ENCODE measurements at regions not wholly inside any gene's neighbourhood (a gene's known extent, or its start where the extent isn't known, plus 50 kb on each side); places are given as distances from the start of the nearest gene placed in this dataset.

DNA sequence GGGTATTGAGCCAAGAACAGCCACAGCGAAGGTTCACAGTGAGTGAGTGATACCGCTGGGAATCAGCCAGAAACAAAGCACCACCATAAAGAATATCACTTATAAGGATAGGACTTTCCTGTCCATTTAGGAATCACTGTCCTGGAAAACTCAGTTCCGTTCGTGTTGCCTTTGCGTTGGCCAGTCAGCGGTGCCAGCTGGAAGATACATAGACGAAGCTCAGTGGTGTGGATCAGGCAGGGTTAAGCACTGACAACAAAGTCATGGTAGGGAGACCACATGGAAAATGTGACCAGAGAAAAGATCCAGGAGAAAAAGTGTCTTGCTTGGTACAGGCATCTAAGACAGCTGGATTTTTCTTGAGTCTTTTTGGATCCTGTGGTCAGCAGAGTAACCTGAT, 579.7 kb upstream of the DPP6 start:
- DNase-seq: no peak

DNA sequence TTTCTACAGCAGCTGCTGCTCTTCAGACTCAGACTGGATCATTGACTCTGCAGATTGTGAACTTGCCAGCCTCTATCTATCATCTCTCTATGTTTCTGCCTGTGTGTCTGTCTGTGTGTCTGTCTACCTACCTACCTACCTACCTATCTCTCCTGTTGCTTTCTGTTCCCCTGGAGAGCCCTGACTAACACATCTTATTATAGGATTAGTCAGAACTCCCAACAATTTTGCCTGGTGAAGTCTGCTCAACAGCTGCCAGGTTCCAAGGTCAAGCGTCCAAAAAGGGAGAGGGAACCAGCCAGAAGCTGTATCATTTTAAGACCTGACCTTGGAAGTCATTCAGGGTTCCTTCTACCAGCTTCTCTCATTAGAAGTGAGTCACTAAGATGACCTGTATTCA, 579.0 kb upstream of the DPP6 start:
- no peak for DNase-seq

DNA sequence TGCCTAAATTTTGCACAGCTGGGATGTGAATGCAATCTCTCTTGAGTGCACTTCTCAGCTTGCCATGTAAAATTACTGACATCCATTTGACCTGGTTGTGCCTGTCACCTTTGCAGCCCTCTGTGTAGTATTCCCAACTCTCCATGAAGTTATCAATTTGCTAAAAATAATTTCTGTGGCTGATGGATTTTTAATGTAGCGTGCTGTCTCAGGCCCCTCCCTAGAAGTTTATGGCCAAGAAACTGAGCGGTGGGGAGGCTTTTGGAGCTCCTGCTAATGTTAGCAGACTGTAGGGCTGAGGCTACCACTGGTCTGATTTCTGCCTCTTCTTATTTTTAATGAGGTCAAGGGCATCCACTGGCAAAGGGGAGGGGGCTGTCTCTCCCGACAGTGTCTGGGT, 577.0 kb upstream of the DPP6 start:
- no peak for DNase-seq

DNA sequence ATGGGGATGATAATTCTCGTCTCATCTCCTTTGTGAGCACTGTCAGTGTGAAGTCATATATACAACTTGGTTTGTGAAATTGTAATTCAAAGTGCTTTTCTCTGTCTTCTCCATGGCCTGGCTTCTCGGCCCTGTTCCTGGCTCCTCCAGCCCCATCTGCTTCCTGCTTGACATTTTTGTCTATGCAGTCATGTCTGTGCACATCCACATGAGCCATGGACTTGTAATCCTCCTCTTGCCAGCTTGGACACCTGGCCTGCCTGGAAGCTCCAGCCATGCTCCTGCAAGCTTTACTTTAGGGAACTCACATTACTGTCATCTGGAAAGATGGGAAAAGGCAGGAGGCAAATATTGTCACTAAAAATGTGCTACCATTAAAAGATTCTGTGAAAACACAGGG, 576.0 kb upstream of the DPP6 start:
- DNase-seq: no peak

DNA sequence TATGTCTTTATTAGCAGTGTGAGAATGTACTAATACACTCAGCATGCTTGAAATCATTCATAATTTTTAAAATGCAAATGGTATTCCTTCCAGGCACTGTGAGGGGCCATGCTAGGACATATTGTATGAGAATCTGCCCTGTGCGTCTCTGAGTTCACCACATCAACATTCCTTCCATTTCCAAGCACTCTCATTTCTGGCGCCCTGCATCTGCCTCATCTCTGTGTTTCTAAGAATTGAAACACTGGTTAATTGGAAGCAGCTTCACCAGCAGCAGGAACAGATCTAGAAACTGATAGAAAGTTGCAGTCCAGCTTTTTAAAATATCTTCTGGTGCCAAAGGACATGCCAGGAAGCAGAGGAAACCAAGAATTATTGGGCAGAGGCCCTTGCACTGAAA, 555.9 kb upstream of the DPP6 start:
- DNase-seq: no peak

DNA sequence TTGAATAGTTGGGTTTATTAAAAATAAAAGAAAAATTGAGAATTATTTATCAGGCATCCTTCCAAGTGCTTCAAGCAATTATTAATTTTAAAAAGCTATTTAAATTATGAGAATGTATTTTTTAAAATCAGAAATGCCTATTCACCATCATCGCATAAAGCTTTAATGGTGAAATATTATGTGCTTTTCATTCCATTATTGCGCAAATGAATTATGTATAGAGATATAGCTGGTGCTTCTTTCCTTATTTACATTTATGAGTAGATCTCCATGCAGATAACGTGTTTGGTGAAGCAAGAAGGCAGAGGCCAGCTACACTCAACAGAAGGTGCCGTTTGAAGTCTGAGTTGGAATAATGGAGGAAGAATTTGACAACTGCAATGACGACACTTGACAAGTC, 549.1 kb upstream of the DPP6 start:
- DNase-seq: no peak

DNA sequence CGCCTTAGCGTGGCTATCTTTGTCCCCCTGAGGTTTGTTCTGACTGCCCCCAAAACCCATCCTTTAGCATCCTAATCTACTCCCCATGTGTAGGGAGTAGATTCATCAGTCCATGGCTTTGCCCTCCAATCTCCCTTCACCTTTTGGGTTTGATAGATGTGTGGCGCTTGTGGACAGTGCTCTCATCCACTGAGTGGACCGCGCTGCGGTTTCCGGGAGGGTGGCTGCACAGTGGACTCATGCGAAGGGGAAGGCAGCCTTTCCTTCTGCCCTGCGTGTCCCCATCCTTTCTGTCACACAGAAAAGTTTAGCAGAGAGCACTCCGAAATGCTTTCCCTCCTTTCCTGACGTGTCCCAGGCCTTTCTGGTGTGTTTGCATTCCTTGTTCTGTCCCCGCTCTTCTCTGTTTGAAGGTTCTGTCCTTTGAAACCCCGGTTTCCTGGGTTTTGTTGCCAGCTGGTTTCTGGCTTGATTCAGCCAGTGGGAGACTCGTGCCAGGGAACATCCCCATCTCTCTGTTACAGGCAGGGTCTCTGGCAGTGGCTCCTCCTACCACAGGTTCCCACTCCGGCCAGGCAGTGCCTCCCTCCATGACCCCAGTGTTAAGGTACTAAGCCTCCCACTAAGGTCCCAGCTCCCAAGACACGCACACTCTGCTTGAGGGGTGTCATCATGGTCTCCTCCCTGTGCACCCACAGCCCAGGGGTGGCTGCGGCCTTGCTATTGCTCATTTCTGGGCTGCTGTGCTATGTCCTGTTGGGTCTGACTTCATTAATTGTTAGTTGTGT, 547.7 kb upstream of the DPP6 start:
- DNase-seq: no peak

DNA sequence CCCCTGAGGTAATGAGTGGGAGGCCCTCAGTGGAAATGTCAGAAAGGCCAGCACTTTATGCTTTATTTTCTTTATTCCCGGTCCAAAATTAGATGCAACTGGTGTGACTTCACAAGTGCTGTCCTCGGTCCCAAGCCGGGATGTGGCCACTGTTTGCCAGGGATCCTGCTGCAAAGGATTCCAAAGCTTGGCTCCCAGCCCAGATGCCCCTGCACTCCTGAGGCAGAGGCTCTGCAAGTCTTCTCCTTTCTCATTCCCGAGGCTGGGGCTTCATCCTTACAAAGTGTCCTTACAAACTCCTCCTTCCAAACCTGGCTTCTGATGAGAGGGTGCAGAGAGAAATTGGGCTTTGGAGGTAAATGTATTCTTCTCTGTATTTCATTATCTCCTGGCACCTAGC, 544.3 kb upstream of the DPP6 start:
- DNase-seq: no peak

DNA sequence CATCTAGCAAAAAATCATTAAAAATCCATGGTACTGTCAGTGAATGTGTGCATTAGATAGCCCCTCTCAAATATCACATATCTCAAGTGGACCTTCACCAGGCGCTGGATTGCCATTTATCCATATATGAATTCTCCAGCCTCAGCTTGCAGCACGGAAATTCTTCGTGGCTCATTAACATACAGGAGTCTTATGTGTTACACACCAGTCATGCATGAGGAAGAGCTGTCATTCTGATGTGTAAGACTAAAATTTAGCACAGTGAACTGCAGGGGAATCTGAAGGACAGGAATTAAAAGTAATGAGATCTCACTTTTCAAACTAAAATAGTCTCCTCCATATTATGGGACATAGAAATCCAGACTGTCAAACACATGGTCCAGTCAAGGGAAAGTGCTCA, 542.4 kb upstream of the DPP6 start:
- DNase-seq: no peak

DNA sequence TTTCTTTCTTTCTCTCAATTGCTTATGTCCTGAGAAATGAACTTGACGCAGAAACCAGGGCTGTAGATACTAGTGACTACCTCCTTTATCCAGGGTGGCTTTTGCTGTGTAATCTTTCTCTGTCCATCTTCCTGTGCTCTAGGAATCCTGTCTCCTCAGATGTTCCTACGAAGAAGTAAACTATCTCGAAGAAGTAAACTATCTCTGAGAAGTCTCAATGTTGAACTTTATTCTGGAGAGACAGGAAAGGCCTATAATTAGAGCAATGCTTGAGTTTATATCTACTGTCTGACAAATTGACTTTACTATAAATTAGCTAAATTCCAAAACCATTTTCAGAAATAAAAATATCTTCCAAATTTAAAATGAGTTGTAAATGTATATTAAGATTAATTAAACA, 541.5 kb upstream of the DPP6 start:
- DNase-seq: no peak

DNA sequence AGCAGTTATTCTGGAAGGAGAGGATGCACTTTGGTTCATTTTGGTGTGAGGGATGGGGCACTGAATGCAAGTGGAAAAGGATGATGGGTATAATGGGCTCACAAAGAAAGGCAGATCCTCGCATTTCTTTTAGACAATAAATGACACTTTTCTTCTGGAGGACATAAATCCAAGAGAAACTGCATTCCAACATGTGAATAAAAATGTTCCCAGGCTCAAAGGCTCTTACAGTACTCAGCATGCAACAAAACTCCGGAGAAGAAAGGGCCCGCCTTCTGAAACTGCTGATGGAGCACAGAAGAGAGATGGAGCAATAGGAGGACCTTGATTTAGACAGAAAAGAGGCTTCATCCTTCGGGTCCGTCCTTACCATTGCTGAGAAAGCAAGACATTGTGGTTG, 538.2 kb upstream of the DPP6 start:
- DNase-seq: no peak

DNA sequence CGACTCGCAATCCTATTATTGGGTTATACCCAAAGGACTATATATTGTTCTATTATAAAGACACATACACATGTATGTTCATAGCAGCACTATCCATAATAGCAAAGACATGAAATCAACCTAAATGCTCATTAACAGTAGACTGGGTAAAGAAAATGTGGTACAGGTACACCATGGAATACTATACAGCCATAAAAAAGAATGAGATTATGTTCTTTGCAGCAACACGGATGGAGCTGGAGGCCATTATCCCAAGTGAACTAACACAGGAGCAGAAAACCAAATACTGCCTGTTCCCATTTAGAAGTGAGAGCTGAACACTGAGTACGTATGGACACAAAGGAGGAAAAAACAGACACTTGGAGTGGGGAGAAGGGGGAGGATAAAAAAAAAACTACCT, 536.8 kb upstream of the DPP6 start:
- no peak for DNase-seq

DNA sequence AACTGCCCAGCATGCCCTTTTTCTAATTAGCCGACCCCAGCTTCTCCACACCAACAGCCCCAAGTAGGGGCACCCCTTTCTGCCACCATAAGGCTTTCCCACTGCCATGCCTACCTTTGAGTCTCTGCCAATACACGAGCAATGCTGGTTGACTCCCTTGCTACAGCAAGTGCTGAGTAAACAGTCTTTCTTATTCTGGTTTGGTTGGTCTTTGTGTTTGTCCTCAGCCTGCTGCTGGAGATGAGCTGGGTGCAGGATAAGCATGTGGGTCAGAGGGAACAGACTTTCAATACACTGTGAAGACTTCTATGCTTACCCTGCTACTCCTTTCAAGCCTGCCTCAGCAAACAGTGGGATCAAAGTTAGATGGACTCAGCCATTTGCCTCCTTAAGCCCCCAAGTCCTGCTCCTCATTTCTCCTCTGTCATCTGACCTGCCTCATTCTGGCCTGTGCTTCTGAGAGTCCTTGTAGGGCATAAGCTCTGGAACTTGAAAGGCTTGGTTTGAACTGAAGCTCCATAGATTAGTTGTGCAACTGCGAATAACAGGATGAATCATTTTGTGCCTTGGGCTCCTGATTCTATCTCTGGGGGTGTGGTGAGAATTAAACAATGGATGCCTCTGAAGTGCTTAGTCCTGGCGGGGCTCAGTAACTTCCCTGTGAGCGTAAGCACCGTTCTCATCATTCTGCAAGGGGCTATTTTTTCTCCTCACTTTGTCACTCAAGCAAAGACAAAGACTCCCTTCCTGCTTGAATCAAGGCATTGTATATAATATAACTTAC, 533.8 kb upstream of the DPP6 start:
- DNase-seq: no peak

DNA sequence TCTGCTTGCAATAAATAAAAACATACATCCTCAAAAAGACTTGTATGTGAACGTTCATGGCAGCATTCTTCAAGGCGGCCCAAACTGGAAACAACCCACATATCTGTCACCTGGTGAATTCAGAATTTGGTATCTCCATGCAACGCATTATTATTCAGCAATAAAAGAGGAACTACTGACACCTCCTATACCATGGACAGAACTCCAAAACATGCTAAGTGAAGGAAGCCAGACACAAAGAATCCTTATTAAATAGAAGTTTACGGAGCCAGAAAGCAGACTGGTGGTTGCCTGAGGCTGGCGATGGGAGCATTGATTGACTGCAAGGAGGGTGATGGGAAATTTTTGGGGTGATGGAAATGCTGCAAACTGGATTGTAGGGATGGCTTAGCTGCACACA, 530.8 kb upstream of the DPP6 start:
- DNase-seq: no peak

DNA sequence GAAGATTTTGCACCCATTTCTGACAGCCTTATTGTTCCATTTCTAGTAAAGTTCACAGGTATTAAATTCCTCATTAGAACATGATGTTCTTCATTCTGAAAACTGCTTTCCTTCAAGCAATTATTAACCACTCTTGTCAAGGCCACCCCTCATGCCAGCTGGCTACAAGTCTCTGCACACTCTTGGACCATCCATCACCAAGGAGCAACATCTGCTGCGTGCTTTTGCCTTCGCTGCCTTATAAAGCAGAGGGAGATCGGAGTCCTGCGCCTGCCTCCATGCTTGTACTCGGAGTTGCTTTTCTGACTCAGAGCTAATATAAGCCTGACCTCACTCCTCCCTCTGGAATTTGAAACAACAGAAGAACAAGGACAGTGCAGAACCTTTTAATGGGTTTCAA, 529.9 kb upstream of the DPP6 start:
- no peak for DNase-seq

DNA sequence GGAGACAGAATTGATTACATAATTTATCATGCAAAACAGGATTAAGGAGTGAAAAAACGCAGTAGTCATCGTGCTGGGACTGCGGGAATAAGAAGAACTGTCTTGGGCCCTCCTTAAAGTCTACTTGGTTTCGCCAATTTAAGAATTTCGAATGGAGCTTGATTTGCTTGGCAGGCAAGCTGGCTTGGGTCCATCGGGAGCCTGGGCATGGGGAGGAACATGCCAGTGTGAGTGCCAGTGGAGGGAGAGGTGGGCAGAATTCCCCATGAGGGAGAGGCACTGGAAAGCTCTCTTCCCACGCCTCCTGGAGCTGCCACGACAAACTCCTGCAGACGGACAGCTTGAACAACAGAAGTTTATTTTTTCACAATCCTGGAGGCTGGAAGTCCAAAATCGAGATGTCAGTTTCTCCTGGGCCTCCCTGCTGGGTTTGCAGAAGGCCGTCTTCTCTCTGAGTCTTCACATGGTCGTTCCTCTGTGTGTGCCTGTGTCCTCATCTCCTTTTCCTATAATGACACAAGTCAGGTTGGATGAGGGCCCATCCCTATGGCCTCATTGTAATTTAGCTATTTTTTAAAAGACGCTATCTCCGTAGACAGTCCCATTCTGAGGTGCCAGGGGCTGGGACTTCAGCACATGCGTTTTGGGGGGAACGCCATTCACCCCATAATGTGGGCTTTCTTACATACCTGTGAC, 528.7 kb upstream of the DPP6 start:
- DNase-seq: no peak

DNA sequence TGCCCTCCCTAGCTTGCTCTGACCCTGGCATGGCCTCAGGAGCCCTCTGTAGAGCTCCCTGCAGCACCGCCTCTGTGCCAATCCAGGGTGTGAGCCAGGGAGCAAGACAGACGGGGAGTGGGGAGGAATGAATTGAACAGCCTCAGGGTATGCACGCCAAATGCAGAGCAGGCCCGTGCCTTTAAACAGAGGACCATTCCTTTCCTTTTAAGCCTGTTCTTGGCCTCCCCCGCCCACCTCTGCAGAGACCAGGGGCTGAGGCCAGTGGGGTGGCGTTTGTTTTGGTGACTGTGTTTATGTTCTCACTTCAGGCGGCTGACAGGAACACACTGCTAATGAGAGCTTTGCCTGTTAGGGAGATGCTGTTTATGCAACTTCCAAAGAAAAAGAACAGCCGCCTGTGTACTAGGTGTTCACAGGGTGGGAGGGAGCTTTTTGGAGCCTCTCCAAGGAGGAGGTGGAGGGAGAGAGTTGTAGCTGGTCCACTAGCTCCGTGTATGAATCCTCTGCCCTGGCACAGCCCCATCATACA, 528.1 kb upstream of the DPP6 start:
- DNase-seq: peak; percentile 37 to 50

DNA sequence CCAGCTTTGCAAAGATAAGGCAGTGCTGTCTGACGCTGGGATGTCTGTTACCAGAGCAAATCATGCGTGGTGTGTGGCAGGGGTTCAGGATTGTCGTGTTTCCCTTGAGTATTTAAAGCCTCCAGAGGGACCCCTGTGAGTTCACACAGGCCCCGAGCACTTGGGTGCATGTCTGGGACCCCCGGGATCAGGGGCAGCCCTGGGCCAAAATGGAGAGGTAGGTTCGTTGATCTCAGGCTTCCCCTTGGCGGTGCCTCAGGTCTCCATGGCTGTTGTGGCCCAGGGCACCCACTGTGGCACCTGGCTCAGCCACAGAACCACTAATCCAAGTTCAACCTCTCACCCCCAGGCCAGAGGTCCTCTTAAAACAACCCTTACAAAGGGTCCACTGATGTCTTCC, 523.1 kb upstream of the DPP6 start:
- DNase-seq: no peak

DNA sequence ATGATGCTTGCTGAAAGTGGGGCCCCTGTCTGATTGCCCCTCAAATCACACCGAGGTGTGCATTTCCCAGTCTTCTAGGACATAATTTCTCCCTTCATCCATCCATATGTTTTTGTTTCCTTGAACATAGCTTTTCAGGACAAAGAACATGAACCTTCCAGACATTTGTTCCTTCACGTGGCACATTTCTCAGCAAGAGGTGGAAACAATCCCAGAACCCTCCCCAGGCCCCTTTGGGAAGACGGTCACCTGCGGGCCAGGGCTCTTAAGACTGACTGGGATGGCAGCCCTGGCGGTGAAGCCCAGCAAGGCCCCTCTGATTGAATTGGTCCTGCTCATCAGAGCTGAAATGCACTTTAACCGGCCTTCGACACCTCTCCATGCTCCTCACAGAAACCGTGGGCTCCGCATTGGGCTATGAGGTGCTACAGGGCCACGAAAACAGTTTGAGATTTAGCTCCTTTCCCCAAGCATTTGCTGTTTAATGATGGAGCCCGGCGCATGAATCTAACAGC, 522.5 kb upstream of the DPP6 start:
- no peak for DNase-seq

DNA sequence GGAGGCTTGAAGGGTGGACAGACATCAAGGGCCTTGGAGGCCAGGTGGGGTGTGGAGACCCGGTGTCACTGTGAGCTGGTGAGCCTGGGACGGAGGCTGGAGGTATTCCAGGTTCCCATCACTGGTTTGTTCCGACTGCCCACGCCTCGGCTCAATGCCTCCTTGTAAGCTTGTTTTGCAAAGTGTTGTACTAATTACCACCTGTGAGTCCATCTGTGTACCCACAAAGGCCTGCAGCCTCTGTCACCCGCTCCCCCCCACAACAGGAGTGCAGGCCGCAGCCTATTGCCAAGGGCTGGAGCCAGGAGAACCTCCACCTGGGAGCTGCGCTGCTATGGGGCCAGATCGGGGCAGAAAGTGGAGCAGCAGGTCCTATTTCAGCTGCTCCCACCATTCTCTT, 521.8 kb upstream of the DPP6 start:
- no peak for DNase-seq

DNA sequence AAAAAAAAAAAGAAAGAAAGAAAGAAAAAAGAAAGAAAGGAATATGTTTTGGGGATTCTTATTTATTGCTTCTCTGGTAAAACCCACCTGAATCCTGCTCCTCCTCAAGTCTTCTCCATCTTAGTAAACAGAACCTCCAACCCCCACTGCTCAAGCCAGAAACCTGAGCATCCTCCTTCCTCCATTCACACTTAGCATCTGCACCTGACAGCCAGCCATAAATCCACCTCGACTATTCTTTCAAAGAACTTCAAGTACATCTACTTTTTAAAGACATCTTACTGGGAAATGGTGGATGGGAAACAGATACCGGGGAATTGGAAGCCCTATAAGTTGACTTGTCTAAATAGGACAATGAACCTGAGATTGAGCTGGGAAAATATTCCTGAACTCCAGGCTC, 519.9 kb upstream of the DPP6 start:
- no peak for DNase-seq

DNA sequence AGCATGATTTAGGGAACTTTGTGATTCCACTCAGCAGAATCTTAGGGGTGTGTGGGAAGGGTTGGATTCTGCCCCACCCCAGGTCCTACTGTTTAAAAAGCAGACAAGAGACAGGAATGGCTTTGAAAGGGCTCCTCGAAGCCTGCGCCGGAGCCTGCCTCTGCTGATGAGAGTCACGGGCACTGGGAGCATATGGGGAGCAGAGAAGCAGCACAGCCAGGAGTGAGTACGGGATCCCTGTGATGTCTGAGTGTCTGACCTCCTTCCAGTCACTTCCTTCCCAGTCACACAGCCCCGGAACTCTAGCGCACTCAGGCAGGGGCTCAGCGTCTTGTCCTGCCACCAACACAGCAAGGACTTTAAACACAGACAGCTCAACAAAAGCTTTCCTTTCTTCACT, 514.9 kb upstream of the DPP6 start:
- no peak for DNase-seq

DNA sequence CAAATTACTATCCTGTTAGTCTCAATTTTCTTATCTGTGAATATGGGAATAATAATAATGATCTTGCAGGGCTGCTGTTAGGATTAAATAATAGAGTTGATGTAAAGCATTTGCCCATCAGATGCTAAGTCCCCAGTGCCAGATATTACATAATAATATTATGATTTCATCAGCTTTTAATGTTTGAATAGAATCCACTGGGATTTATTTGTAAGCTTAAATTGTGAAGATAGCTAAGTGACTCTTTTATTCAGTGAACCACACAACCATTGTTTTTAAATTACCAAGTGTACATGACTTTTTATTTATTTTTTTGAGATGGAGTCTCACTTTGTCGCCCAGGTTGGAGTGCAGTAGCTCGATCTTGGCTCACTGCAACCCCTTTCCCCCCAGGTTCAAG, 510.3 kb upstream of the DPP6 start:
- DNase-seq: no peak

DNA sequence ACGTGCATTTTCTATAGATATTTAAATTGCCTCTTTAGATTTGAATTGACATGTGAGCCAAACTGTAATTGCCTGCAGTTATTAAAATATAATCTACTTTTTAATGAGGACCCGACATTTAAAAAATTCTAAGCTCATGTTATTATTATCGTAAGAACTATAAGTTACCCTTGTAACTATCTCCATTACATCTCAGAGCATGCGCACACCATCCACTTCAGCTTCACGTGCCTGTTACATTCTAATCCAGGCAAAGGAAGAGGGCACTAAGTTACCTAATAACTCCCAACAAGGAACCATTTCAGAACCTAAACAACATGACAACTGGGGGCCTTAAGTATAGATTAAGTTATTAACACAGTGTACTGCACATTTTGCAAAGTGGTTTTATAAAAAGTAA, 509.0 kb upstream of the DPP6 start:
- no peak for DNase-seq

All from NCI-H2081 (cell line).